HG03045 (cell line): ENCODE measurements at regions not wholly inside any gene's neighbourhood (a gene's known extent, or its start where the extent isn't known, plus 50 kb on each side); places are given as distances from the start of the nearest gene placed in this dataset.
"Not testable (repeated sequence)": the region's sequence is repeated elsewhere in the genome, so short reads cannot be mapped to it uniquely, and the experiment has no call there.

ENCODE experiments used
- ATAC-seq: cut with Tn5 transposase; IDR thresholded peaks from one replicate; pipeline ENCODE4 v1.9.1; 2021; ENCODE audit warnings: mild to moderate bottlenecking, moderate library complexity; ENCODE audit not compliant: unreplicated experiment

- ATAC-seq, result not testable (repeated sequence)
These were observed 1353.9 kb upstream of the CDH18 start for GRCh38 chr5:21341948-21342261.

DNA sequence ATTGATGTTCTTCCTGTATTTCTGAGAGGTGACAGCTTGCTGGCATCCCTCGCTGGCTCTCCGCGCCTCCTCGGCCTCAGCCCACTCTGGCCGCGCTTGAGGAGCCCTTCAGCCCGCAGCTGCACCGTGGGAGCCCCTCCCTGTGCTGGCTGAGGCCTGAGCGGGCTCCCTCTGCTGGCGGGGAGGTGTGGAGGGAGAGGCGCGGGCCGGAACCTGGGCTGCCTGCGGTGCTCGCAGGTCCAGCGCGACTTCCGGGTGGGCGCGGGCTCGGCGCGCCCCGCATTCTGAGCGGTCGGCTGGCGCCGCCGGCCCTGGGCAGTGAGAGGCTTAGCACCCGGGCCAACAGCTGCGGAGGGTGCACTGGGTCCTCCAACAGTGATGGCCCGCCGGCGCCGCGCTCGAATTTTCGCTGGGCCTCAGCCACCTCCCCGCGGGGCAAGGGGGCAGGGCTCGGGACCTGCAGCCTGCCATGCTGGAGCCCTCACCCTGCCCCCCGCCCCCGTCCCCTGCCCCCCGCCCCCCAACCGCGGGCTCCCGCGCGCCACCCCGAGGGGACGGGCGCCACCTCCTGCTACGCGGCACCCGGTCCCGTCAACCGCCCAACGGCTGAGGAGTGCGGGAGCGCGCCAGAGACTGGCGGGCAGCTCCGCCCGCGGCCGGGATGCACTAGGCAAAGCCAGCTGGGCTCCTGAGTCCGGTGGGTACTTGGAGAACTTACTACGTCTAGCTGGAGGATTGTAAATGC is 1353.4 kb upstream of the CDH18 start:
- not testable (repeated sequence) for ATAC-seq

GRCh38 chr5:21340233-21340632 is 1352.2 kb upstream of the CDH18 start:
- not testable (repeated sequence) for ATAC-seq

DNA sequence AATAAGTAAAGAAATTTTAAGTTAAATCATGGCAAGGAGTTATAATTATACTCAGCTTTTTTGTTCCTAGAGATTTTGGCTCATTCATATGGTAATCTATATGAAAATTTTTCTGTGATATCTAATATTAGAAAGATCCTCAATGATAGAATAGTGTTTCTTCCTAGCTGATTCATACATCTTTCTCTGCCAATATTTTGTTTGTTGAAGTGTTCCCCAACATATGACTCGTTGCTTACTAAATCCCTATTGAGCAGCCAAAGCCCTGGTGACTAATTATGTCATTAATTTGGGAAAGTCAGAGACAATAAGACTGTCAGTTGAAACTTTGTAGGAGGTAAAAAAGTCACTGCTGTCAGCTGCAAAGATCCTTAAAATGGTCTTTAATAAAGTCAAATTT is 1348.5 kb upstream of the CDH18 start:
- not testable (repeated sequence) for ATAC-seq

DNA sequence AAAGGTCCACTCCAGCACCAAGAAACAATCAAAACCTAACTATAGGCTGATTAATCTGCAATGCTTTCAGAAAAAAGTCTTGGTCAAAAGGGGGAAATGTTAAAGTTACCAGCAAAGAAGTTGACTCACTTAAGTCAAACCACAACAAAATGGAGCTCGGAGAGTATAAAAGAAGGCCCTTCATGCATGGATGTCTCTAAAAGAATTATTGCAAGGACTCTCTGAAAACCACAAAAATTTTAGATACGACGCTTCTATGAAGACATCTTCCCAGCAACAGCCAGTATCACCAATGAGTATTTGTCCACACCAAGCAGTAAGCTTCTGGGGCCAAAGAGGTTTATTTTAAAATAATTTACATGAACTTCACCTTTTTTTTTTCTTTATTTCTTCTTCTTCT is 1327.4 kb upstream of the CDH18 start:
- ATAC-seq, result not testable (repeated sequence)

- not testable (repeated sequence) for ATAC-seq
These were observed 1313.2 kb upstream of the CDH18 start for GRCh38 chr5:21301205-21301604.

DNA sequence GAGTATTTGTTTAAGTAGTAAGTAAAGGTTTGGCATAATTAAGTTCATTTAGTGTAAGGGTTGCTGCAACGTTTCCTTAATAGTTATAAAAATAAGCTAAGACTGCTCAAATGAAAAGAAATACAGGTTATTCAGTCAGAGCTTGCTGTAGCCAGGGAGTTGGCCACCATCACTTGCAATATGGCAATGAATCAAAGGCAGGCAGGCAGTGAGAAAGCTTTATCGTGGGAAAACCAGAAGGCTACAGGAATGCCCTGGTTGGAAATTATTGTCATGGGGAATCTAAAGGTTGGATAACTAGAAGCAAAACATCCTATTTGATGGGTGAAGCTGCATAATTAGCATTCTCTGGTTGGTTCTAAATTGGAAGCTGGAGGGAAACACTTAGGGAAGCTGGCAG is 1286.4 kb upstream of the CDH18 start:
- not testable (repeated sequence) for ATAC-seq

- no peak for ATAC-seq
These were observed 1275.4 kb upstream of the CDH18 start for GRCh38 chr5:21263361-21263760.

- ATAC-seq, result no peak
These were observed 1266.2 kb upstream of the CDH18 start for GRCh38 chr5:21254161-21254560.

DNA sequence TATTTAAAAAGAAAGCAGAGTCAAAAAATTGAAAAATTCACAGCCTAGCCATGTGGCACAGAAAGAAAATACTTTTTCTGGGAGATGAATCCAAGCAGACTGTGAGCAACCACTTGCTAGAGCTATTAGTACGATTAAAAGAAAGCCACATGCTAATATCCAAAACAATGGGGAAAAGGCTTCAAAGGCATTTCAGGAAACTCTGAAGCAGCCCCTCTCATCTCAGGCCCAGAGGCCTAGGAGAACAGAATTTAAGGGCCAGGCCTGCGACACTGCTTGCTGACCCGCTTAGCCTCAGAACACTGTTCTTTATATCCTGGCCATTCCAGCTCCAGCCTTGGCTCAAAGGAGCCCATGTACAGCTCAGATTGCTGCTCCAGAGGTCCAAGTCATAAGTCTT is 1257.0 kb upstream of the CDH18 start:
- no peak for ATAC-seq

GRCh38 chr5:21238786-21239185 is 1250.8 kb upstream of the CDH18 start:
- ATAC-seq, result no peak

DNA sequence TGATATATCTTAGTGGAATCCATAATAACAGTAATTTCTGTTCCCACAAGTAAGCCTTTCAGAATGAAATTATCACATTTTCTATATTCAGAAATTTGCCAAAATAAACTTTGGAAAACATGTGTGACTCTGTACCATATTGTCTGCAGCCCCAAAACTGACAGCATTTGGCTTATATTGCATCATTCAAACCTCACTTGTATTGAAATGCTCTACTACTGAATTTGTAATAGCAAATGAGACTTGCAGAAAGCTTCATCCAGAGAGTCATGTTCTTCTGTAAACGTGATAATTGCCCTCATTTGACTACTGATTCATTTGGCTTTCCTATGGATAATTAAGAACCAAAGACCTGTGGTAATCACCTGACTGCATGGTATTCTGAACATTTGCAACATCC is 1249.5 kb upstream of the CDH18 start:
- no peak for ATAC-seq

DNA sequence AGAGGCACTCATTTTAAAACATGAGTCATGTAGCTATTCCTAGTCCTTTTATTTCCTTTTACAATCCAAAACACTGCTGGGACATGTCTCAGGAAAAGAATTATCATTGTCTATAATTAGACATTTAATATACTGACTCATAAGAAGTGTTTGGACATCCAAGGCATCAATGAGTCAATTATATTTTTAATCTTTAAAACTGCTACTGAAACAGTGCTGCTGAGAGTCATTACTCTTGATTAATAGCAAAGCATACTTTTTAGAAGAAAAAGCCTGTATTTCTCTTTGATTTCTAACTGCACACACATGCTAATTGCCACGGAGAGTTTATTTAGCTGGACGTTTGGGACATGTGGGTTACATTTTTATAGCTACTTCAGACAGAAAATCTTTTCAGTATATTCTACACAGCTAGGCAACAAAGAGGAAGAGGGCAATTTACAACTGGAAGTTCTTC is 1249.0 kb upstream of the CDH18 start:
- ATAC-seq, result no peak

DNA sequence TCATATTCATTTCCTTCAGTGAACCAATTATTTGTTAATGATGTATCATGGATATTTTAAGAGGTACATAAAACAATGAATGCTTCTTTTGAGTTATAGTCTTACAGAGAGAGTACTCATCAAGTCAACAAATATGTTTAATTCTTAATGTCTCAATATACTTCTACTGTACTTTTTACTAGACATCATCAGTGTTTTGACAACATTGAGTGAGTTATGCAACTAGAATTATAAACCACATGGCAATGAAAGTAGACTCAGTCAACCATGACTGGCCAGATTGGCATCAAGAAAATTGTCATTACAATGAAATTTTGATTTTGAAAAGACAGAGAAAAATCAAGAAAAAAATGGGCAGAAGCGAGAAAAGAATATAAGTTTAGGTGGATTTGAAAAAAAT is 1248.1 kb upstream of the CDH18 start:
- ATAC-seq, result no peak

DNA sequence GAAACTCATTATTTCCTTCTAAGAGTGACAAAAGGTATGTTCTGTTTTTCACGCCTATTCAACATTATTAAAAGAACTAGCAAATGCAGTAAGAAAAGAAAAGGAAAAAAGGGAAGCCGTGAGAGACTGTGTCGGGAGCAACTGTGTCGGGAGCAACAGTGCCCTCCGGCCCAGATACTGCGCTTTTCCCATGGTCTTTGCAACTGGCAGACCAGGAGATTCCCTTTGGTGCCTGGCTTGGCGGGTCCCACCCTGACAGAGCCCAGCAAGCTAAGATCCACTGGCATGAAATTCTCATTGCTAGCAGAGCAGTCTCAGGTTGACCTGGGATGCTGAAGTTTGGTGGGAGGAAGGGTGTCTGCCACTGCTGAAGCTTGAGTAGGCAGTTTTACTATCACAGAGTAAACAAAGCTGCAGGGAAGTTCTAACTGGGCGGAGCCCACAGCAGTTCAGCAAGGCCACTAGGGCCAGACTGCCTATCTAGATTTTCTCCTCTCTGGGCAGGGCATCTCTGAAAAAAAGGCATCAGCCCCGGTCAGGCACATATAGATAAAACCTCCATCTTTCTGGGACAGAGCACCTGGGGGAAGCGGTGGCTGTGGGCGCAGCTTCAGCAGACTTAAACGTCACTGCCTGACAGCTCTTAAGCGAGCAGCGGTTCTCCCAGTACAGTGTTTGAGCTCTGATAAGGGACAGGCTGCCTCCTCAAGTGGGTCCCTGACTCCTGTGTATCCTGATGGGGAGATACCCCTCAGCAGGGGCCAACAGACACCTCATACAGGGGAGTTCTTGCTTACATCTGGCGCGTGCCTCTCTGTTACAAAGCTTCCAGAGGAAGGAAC is 1237.4 kb upstream of the CDH18 start:
- no peak for ATAC-seq

DNA sequence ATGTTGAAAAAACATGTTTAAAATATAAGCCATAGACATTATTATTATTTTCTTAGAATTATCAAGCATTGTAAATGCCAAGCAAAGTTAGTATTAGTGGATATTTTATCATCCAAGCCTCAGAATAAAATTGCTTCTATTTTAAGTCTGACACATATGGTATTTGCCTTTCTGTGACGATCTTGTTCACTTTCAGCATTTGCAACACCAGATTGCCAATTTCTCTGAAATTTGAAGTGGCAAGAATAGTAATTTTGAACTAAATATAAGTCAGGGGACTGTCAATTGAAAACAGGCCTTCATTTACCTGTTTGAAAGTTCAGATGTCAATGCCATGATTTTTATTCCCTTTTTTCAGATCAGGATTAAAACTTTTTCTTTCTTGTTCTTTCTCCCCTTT is 1233.6 kb upstream of the CDH18 start:
- no peak for ATAC-seq

- no peak for ATAC-seq
These were observed 1232.0 kb upstream of the CDH18 start for GRCh38 chr5:21219966-21220365.

- ATAC-seq, result no peak
These were observed 1231.3 kb upstream of the CDH18 start for GRCh38 chr5:21219251-21219650.

- no peak for ATAC-seq
These were observed 1224.0 kb upstream of the CDH18 start for GRCh38 chr5:21212026-21212425.

DNA sequence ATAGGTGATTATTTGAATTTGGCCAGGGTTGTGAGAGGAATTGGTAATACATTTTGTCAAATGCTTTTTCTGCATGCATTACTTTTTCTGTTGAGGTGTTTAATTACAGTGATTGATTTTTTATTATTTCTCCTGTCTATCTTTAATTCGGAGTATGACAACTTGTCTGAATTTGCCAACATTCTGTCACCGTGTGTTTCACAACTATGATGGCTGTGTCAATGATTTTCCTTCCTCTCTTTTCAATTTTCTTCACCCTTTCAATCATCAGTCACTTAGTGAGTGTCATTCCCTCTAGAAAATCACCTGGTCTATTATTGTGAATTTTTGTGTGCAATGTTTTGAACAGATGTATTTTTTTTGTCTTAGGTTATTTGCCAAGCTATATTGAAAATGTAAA is 1221.4 kb upstream of the CDH18 start:
- ATAC-seq, result no peak

GRCh38 chr5:21199087-21199486 is 1211.1 kb upstream of the CDH18 start:
- no peak for ATAC-seq

DNA sequence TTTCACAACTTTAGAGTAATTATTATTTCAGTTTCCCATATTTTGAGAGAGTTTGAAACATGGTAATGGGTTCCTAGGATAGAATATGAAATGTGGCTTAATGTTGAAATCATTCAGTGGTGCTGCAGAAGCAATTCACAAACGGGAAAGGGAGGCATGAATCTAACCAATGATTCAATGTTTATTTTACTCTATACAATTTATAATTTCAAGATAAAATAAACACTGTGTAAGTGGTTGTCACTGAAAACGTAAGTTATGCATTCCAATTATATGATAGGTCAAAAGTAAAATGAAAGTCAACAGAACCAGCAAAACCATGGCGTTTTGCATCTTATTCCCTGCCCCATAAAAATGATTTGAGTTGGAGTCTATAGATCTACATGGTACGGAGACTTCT is 1207.1 kb upstream of the CDH18 start:
- no peak for ATAC-seq
